H1 (cell line): ENCODE measurements at regions not wholly inside any gene's neighbourhood (a gene's known extent, or its start where the extent isn't known, plus 50 kb on each side); places are given as distances from the start of the nearest gene placed in this dataset.
A peak's percentile ranks its signal among the peaks of the same experiment; 100 is the strongest.

Experiments
- CTCF ChIA-PET: fragments of 300-600 bp; sonication (Branson Sonifier 250); formaldehyde crosslinking; loops from one replicate; lab custom pipeline; 2021; ENCODE audit not compliant: partially characterized antibody; lab: Charles Lee
- POLR2A ChIA-PET: fragments of 300-600 bp; sonication (Branson Sonifier 250); formaldehyde crosslinking; loops from one replicate; lab custom pipeline; 2021; ENCODE audit warnings: inconsistent platforms; ENCODE audit not compliant: partially characterized antibody; lab: Charles Lee
- DNase-seq, 2 experiments: peaks; one replicate each; pipeline versions ENCODE4 v3.0.0 to v3.0.0-alpha.2; 2010 to 2022; ENCODE audit warnings: low spot score in 2 of 2, low read depth in 1 of 2, mixed read lengths in 1 of 2
- FAIRE-seq: peaks from 2 replicates; lab custom pipeline; 2011; peaks lifted over from hg19 to GRCh38; lab: Jason Lieb, UNC
- H2AFZ ChIP-seq: 2 replicates; pipeline ENCODE4 v1.8.1; 2012; ENCODE audit warnings: low read length, inconsistent platforms
- H2AK5ac ChIP-seq: 2 replicates; pipeline ENCODE4 v1.6.1; 2013; ENCODE audit warnings: low read depth, low read length
- H2BK120ac ChIP-seq: replicated peaks from 2 replicates; pipeline ENCODE3; 2013; ENCODE audit warnings: low read depth, low read length, inconsistent platforms
- H2BK12ac ChIP-seq: 2 replicates; pipeline ENCODE4 v1.6.1; 2013; ENCODE audit warnings: low read depth, low read length
- H2BK15ac ChIP-seq: 2 replicates; pipeline ENCODE4 v1.6.1; 2013; ENCODE audit warnings: low read length
- H2BK20ac ChIP-seq: 2 replicates; pipeline ENCODE4 v1.6.1; 2013; ENCODE audit warnings: low read length
- H2BK5ac ChIP-seq: 2 replicates; pipeline ENCODE4 v1.6.1; 2013; ENCODE audit warnings: low read depth, low read length
- H3K14ac ChIP-seq: 2 replicates; pipeline ENCODE4 v1.6.1; 2013; ENCODE audit warnings: inconsistent platforms; ENCODE audit not compliant: insufficient read length
- H3K18ac ChIP-seq: 2 replicates; pipeline ENCODE4 v1.6.1; 2013; ENCODE audit warnings: low read length; ENCODE audit errors: extremely low read depth
- H3K23ac ChIP-seq: 2 replicates; pipeline ENCODE4 v1.6.1; 2013; ENCODE audit warnings: inconsistent platforms; ENCODE audit not compliant: insufficient read length
- H3K23me2 ChIP-seq: 2 replicates; pipeline ENCODE4 v1.6.1; 2013; ENCODE audit warnings: low read depth, low read length
- H3K27ac ChIP-seq: 2 replicates; pipeline ENCODE4 v1.6.1; 2011; ENCODE audit warnings: low read depth, low read length, inconsistent platforms
- H3K27me3 ChIP-seq, 4 experiments: replicated peaks in 1 of 4; 1 replicate in 1 of 4; 2 replicates in 3 of 4; pipeline versions ENCODE4 v1.6.1 to v1.8.1; 2011 to 2013; ENCODE audit warnings: low read length in 3 of 4, mild to moderate bottlenecking in 3 of 4, inconsistent platforms in 2 of 4, mixed read lengths in 2 of 4, moderate library complexity in 1 of 4; ENCODE audit not compliant: control insufficient read depth in 3 of 4, insufficient read depth in 3 of 4; ENCODE audit errors: extremely low read depth in 1 of 4
- H3K36me3 ChIP-seq, 4 experiments: 2 replicates each; pipeline versions ENCODE4 v1.6.1 to v1.8.1; 2011 to 2013; ENCODE audit warnings: mild to moderate bottlenecking in 4 of 4, low read length in 3 of 4, moderate library complexity in 2 of 4, control low read depth in 1 of 4, inconsistent platforms in 1 of 4; ENCODE audit not compliant: insufficient read depth in 4 of 4, control insufficient read depth in 2 of 4
- H3K4ac ChIP-seq: replicated peaks from 2 replicates; pipeline ENCODE3; 2013; ENCODE audit warnings: low read length, low read depth, mixed read lengths, inconsistent platforms; ENCODE audit not compliant: insufficient read length
- H3K4me1 ChIP-seq, 4 experiments: replicated peaks in 1 of 4; 1 replicate in 1 of 4; 2 replicates in 3 of 4; pipeline versions ENCODE4 v1.6.1 to v1.8.1; 2011 to 2013; ENCODE audit warnings: low read length in 3 of 4, inconsistent platforms in 2 of 4, mixed read lengths in 1 of 4; ENCODE audit not compliant: insufficient read depth in 4 of 4, control insufficient read depth in 3 of 4
- H3K4me2 ChIP-seq, 2 experiments: 2 replicates each; pipeline versions ENCODE4 v1.6.1 to v1.8.1; 2011 to 2013; ENCODE audit warnings: low read depth in 2 of 2, low read length in 2 of 2, control low read depth in 1 of 2, inconsistent platforms in 1 of 2, mild to moderate bottlenecking in 1 of 2; ENCODE audit not compliant: insufficient read depth in 1 of 2
- H3K4me3 ChIP-seq, 4 experiments: fragments of 200-600, 300-600 bp in 1 of 4; sonication (generic), shearing (Covaris generic), sonication (Bioruptor Twin) in 1 of 4; 2 replicates each; pipeline versions ENCODE4 v1.5.1 to v1.8.1; 2011 to 2016; ENCODE audit warnings: low read length in 4 of 4, low read depth in 3 of 4, control low read depth in 2 of 4, inconsistent platforms in 2 of 4, mild to moderate bottlenecking in 2 of 4, mixed read lengths in 1 of 4, moderate library complexity in 1 of 4; ENCODE audit not compliant: insufficient read depth in 2 of 4; ENCODE audit errors: extremely low read depth in 1 of 4
- H3K56ac ChIP-seq: replicated peaks from 2 replicates; pipeline ENCODE3; 2013; ENCODE audit warnings: low read depth, mild to moderate bottlenecking, mixed read lengths, low read length, inconsistent platforms; ENCODE audit not compliant: insufficient read length
- H3K79me1 ChIP-seq: 2 replicates; pipeline ENCODE4 v1.6.1; 2013; ENCODE audit warnings: low read depth, low read length, control low read depth
- H3K79me2 ChIP-seq, 2 experiments: 2 replicates each; pipeline versions ENCODE4 v1.6.1 to v1.8.1; 2012 to 2013; ENCODE audit warnings: low read length in 2 of 2, mild to moderate bottlenecking in 2 of 2, inconsistent platforms in 1 of 2; ENCODE audit not compliant: insufficient read depth in 2 of 2, control insufficient read depth in 1 of 2
- H3K9ac ChIP-seq, 4 experiments: replicated peaks in 1 of 4; 1 replicate in 1 of 4; 2 replicates in 3 of 4; pipeline versions ENCODE4 v1.6.1 to v1.8.1; 2011 to 2013; ENCODE audit warnings: low read depth in 3 of 4, low read length in 3 of 4, control low read depth in 2 of 4, mild to moderate bottlenecking in 2 of 4, moderate library complexity in 2 of 4, inconsistent platforms in 1 of 4; ENCODE audit errors: extremely low read depth in 1 of 4
- H3K9me3 ChIP-seq, 2 experiments: 2 replicates each; pipeline versions ENCODE4 v1.6.1 to v1.8.1; 2012 to 2013; ENCODE audit warnings: mild to moderate bottlenecking in 2 of 2, moderate library complexity in 2 of 2, control low read depth in 1 of 2, inconsistent platforms in 1 of 2, low read depth in 1 of 2, low read length in 1 of 2, mixed read lengths in 1 of 2; ENCODE audit not compliant: insufficient read depth in 2 of 2
- H4K20me1 ChIP-seq, 2 experiments: replicated peaks in 1 of 2; 2 replicates each; pipeline versions ENCODE3 to v1.8.1; 2011 to 2013; ENCODE audit warnings: inconsistent platforms in 2 of 2, low read length in 2 of 2, mild to moderate bottlenecking in 1 of 2; ENCODE audit not compliant: insufficient read depth in 2 of 2, control insufficient read depth in 1 of 2
- H4K5ac ChIP-seq: 2 replicates; pipeline ENCODE4 v1.6.1; 2013; ENCODE audit warnings: low read length, low read depth, mixed read lengths, inconsistent platforms; ENCODE audit not compliant: insufficient read length
- H4K8ac ChIP-seq: 2 replicates; pipeline ENCODE4 v1.8.0; 2013; ENCODE audit warnings: mild to moderate bottlenecking, moderate library complexity, low read length, inconsistent platforms; ENCODE audit not compliant: insufficient read depth; ENCODE audit errors: extremely low read depth
- H4K91ac ChIP-seq: replicated peaks from 2 replicates; pipeline ENCODE3; 2013; ENCODE audit warnings: low read length, mixed read lengths, inconsistent platforms; ENCODE audit not compliant: insufficient read length
- ASH2L ChIP-seq: fragments of 200-600, 300-600 bp; sonication (generic); IDR thresholded peaks from one replicate; pipeline ENCODE4 v1.7.1; 2017; ENCODE audit warnings: low read length
- ATF3 ChIP-seq: IDR thresholded peaks from 2 replicates; pipeline ENCODE4 v1.6.1; 2011; ENCODE audit warnings: low read depth, mild to moderate bottlenecking, low read length; ENCODE audit not compliant: insufficient read depth
- CBX5 ChIP-seq: fragments of 300-800, 300-1000 bp; sonication (generic); IDR thresholded peaks from 2 replicates; pipeline ENCODE4 v1.7.1; 2016; ENCODE audit warnings: antibody characterized with exemption, low read length, low read depth
- CTCF ChIP-seq, 3 experiments: IDR thresholded peaks; 1 replicate in 2 of 3; 2 replicates in 1 of 3; pipeline versions ENCODE4 v1.5.1 to v1.6.1; 2011; ENCODE audit warnings: low read length in 3 of 3, mild to moderate bottlenecking in 3 of 3, inconsistent platforms in 2 of 3, low read depth in 1 of 3, moderate library complexity in 1 of 3; ENCODE audit not compliant: insufficient read depth in 1 of 3; ENCODE audit errors: control extremely low read depth in 1 of 3
- EZH2 ChIP-seq: fragments of 200-600 bp; sonication (generic); IDR thresholded peaks from 2 replicates; pipeline ENCODE4 v1.7.1; 2012; ENCODE audit warnings: low read depth, mild to moderate bottlenecking, moderate library complexity, low read length, inconsistent platforms; ENCODE audit not compliant: severe bottlenecking
- GTF2F1 ChIP-seq: IDR thresholded peaks from 2 replicates; pipeline ENCODE4 v1.6.1; 2012; ENCODE audit warnings: low read depth, low read length, improper control_type of control experiment, borderline replicate concordance
- HDAC2 ChIP-seq, 2 experiments: fragments of 300-600 bp in 1 of 2; sonication (generic) in 1 of 2; IDR thresholded peaks; 2 replicates each; pipeline ENCODE4 v1.6.1; 2011 to 2012; ENCODE audit warnings: low read depth in 2 of 2, low read length in 2 of 2, mild to moderate bottlenecking in 2 of 2, moderate library complexity in 2 of 2, borderline replicate concordance in 1 of 2, inconsistent platforms in 1 of 2
- KDM5A ChIP-seq: fragments of 200-600 bp; IDR thresholded peaks from 2 replicates; pipeline ENCODE4 v1.7.1; 2012; ENCODE audit warnings: mild to moderate bottlenecking, low read length, inconsistent platforms, mixed read lengths
- SAP30 ChIP-seq: fragments of 300-600 bp; sonication (generic); IDR thresholded peaks from 2 replicates; pipeline ENCODE4 v1.7.1; 2012; ENCODE audit warnings: low read length, moderate library complexity, mild to moderate bottlenecking, inconsistent platforms; ENCODE audit not compliant: insufficient read depth, insufficient replicate concordance
- TEAD4 ChIP-seq: IDR thresholded peaks from 2 replicates; pipeline ENCODE4 v1.6.1; 2012; ENCODE audit warnings: low read depth, low read length, inconsistent platforms, mixed read lengths
- ZNF274 ChIP-seq: IDR thresholded peaks from 2 replicates; pipeline ENCODE4 v1.7.0; 2012; ENCODE audit warnings: low read length, borderline replicate concordance; ENCODE audit errors: extremely low read depth
- WGBS, 2 experiments: shearing (Covaris generic) in 1 of 2; methylation state at CpG; one replicate each; pipeline versions ENCODE4 v1.1.6 to v1.1.7; 2013 to 2015; ENCODE audit warnings: low lambda C conversion rate in 2 of 2, mixed read lengths in 2 of 2, inconsistent platforms in 1 of 2, low coverage in 1 of 2, missing lambda C conversion rate in 1 of 2; ENCODE audit not compliant: insufficient replicate concordance in 2 of 2, insufficient coverage in 1 of 2, insufficient read length in 1 of 2; ENCODE audit errors: extremely low coverage in 1 of 2, missing lambda C conversion rate in 1 of 2; 5-methylcytosine and 5-hydroxymethylcytosine counted together

- H3K4me1 ChIP-seq = no peaks in the 10 kb centered on the region
- no peaks in the 10 kb centered on the region for H3K79me1 ChIP-seq
- H3K23ac ChIP-seq = no peak overlapping the region
- H3K18ac ChIP-seq = no peak overlapping the region
- H2AK5ac ChIP-seq = no peak overlapping the region
- no peaks in the 10 kb centered on the region for H3K23me2 ChIP-seq
- H2BK5ac ChIP-seq = no peak overlapping the region
- no peaks in the 10 kb centered on the region for H3K27me3 ChIP-seq
- H3K79me2 ChIP-seq = no peaks in the 10 kb centered on the region
- CTCF ChIA-PET = no interaction called here
- no peak overlapping the region for H2BK15ac ChIP-seq
- FAIRE-seq (no peak), DNase-seq (no peak)
- H3K14ac ChIP-seq = no peak overlapping the region
- H3K4me3 ChIP-seq = no peak overlapping the region
- H3K9me3 ChIP-seq = no peaks in the 10 kb centered on the region
- H4K91ac ChIP-seq = no peak overlapping the region
- no peaks in the 10 kb centered on the region for H4K20me1 ChIP-seq
- H3K9ac ChIP-seq = no peak overlapping the region
- POLR2A ChIA-PET = no interaction called here
- H4K8ac ChIP-seq = no peak overlapping the region
- peak overlapping the region; percentile 28; the same call in 1 of the 2 replicates for H2BK12ac ChIP-seq
- no peak overlapping the region for H3K4ac ChIP-seq
- no peak overlapping the region for H4K5ac ChIP-seq
- H3K36me3 ChIP-seq = no peaks in the 10 kb centered on the region
- H3K56ac ChIP-seq = no peak overlapping the region
- no peak overlapping the region for H2BK20ac ChIP-seq
- H2AFZ ChIP-seq = no peak overlapping the region
- WGBS, 2 experiments = 98% methylated on average over 4 of the region's 4 CpGs; no CpG with 5 or more reads in 1 of the 2 experiments
- no peak overlapping the region for H2BK120ac ChIP-seq
- no peak overlapping the region for H3K4me2 ChIP-seq
- no peak overlapping the region for H3K27ac ChIP-seq
- TF ChIP-seq ATF3 (no peak), SAP30 (no peak), CBX5 (no peak), KDM5A (no peak), HDAC2 (IDR thresholded peaks at IDR 0.05; ENCODE audit: borderline replicate concordance in 1 of 2, low read depth in 2 of 2, low read length in 2 of 2) (no peak), TEAD4 (no peak), ZNF274 (no peak), EZH2 (no peak), GTF2F1 (no peak), ASH2L (no peak), CTCF (IDR thresholded peaks at IDR 0.05; ENCODE audit: control extremely low read depth in 1 of 3, insufficient read depth in 1 of 3, low read depth in 1 of 3, low read length in 3 of 3) (no peak)
These were observed 895.0 kb upstream of the SLITRK1 start for GRCh38 chr13:84777316-84777715.
